Right forelimb (tissue), 1 donor: ENCODE measurements at regions not wholly inside any gene's neighbourhood (a gene's known extent, or its start where the extent isn't known, plus 50 kb on each side); places are given as distances from the start of the nearest gene placed in this dataset.
A peak's percentile ranks its signal among the peaks of the same experiment; 100 is the strongest.
"Not testable (repeated sequence)": the region's sequence is repeated elsewhere in the genome, so short reads cannot be mapped to it uniquely, and the experiment has no call there.

Source experiments
- DNase-seq: peaks from one replicate; pipeline ENCODE4 v3.0.0-alpha.2; 2018

- peak; percentile 85 for DNase-seq
Observed at GRCh38 chr12:107607464-107608392, 77.9 kb upstream of the PWP1 start.

GRCh38 chr12:107608779-107609178, 76.8 kb upstream of the PWP1 start:
- not testable (repeated sequence) for DNase-seq

GRCh38 chr12:107610021-107610859, 75.4 kb upstream of the PWP1 start:
- no peak for DNase-seq

- no peak for DNase-seq
Observed at GRCh38 chr12:107612508-107612907, 73.1 kb upstream of the PWP1 start.

GRCh38 chr12:107616941-107617340, 68.7 kb upstream of the PWP1 start:
- no peak for DNase-seq

GRCh38 chr12:107618106-107618505, 67.5 kb upstream of the PWP1 start:
- DNase-seq, result no peak

GRCh38 chr12:107619831-107620230, 65.8 kb upstream of the PWP1 start:
- DNase-seq, result no peak

- DNase-seq, result no peak
Observed at GRCh38 chr12:107622001-107622400, 63.6 kb upstream of the PWP1 start.

GRCh38 chr12:107624493-107624892, 61.1 kb upstream of the PWP1 start:
- DNase-seq, result no peak

- no peak for DNase-seq
Observed at GRCh38 chr12:107631715-107632114, 53.9 kb upstream of the PWP1 start.

- DNase-seq, result no peak
Observed at GRCh38 chr12:107632246-107632645, 53.4 kb upstream of the PWP1 start.

- no peak for DNase-seq
Observed at GRCh38 chr12:107634530-107634929, 51.1 kb upstream of the PWP1 start.

- no peak for DNase-seq
Observed at GRCh38 chr12:107635139-107635538, 50.5 kb upstream of the PWP1 start.
